DMS53 treated with DMSO at 0.1 percent for 48 hours (cell line): ENCODE measurements at regions not wholly inside any gene's neighbourhood (a gene's known extent, or its start where the extent isn't known, plus 50 kb on each side); places are given as distances from the start of the nearest gene placed in this dataset.
"Not testable (repeated sequence)": the region's sequence is repeated elsewhere in the genome, so short reads cannot be mapped to it uniquely, and the experiment has no call there.

ENCODE experiments used
- DNase-seq: peaks from one replicate; lab custom pipeline; 2025; ENCODE audit not compliant: unreplicated experiment; lab: John Stamatoyannopoulos, UW

DNA sequence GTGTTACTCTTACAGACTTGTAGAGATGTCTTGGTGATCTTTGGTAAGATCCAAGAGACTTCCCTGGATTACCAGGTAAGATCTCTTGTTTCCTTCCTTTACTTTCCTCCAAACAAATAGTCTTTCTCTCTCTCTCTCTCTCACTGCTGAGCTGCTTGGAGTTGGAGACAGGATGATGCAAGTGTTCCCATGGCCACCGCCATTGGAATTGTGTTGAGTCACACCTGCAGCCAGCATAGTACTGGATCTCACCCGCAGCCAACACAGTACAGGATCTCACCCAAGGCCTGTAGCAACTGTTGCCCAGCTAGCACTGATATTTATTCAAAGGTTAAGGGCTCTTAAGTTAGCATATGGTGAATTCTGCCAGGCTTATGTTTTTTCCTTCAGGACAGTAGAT, 1080.9 kb downstream of the FAT4 start:
- DNase-seq = no peak

DNA sequence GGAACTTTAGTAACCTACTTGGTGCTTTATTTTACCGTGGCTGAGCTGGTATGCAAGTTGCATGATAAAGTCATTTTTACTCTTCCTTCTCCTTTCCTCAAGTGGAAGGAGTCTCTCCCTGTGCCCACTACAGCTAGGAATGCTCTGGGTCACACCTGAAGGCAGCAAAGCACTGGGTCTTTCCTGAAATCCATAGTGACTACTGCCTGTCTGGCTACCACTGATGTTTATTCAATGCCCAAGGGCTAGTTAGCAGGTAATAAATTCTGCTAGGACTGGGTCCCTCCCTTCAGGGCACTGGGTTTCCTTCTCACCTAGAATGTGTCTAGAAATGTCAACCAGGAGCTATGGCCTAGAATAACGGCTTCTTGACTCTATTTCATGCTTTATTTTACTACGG, 1081.4 kb downstream of the FAT4 start:
- no peak for DNase-seq

DNA sequence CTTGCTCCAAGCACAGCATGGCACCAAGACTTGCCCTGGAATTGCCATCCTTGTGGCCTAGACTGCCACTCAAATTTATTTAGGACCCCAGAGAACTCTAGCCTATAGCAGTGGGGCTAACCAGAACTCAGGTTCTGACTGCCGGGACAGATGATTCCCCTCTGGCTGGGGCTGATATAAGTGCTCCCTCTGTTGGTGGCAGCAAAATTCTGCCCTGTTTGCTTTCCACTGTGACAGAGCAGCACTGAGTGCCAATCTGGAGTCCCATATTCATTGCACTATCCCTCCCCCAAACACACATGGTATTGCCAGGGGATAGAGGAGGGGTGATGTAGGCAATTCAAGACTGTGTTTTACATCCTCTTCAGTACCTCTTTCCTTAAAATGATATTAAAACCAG, 1081.9 kb downstream of the FAT4 start:
- peak; percentile 3 for DNase-seq

DNA sequence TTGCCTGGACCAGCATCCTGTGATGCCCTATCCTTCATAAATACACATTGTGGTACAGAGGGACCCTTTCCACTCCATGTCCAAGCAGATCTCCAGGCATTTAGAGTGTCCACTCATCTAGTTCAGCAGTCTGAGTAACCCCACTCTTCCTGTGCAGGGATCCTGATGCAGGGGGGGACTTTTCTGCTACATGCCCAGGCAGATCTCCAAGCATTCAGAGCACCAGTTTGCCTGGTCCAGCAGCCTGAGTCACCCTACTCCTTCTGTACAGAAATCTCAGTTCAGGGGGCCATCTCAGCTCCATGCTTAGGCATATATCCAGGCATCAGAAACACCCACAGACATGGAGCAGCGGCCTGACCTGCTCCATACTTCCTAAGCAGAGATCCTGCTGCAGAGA, 1089.8 kb downstream of the FAT4 start:
- no peak for DNase-seq

- peak; percentile 2 for DNase-seq
Measured at GRCh38 chr4:126405369-126405982, 1090.7 kb downstream of the FAT4 start.

DNA sequence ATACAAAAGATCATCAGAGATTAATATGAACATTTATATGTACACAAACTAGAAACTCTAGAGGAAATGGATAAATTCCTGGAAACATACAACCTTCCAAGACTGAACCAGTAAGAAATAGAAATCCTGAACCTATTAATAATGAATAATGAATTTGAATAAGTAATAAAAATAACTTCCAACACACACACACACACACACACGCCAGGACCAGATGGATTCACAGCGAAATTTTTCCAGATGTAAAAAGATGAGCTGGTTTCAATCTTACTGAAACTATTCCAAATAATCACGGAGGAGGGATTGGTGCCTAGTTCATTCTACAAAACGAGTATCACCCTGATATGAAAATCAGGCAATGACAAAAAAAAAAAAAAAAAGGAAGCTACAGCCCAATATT, 1095.0 kb downstream of the FAT4 start:
- DNase-seq = no peak

- no peak for DNase-seq
Measured at GRCh38 chr4:126411047-126411446, 1096.3 kb downstream of the FAT4 start.

- not testable (repeated sequence) for DNase-seq
Measured at GRCh38 chr4:126412310-126412709, 1097.6 kb downstream of the FAT4 start.

- DNase-seq = no peak
Measured at GRCh38 chr4:126414741-126415140, 1100.0 kb downstream of the FAT4 start.

GRCh38 chr4:126419266-126419665, 1104.5 kb downstream of the FAT4 start:
- DNase-seq = no peak

GRCh38 chr4:126427853-126428252, 1113.1 kb downstream of the FAT4 start:
- DNase-seq = no peak

GRCh38 chr4:126431049-126431448, 1116.3 kb downstream of the FAT4 start:
- no peak for DNase-seq

DNA sequence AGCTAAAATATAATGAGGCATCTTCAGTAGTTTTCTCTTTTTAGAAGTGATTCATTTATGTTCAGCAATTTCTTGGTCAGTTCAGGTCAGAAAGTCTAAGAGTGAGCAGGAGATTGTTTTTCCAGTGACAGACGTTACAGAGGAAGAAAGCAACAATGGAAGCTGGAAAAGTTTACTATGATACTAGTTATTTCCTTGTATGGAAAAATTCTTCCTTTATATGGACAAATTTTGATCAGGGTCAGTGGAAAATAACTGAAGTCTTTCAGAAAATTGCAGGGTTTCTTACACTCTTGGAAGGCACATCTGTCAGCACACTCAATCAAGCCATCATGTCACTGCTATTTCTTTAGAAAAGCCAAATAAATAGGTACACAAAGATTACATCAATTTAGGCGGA, 1120.7 kb downstream of the FAT4 start:
- DNase-seq = no peak

GRCh38 chr4:126440297-126440696, 1125.5 kb downstream of the FAT4 start:
- DNase-seq = no peak

- DNase-seq = no peak
Measured at GRCh38 chr4:126441173-126442035, 1126.6 kb downstream of the FAT4 start.

DNA sequence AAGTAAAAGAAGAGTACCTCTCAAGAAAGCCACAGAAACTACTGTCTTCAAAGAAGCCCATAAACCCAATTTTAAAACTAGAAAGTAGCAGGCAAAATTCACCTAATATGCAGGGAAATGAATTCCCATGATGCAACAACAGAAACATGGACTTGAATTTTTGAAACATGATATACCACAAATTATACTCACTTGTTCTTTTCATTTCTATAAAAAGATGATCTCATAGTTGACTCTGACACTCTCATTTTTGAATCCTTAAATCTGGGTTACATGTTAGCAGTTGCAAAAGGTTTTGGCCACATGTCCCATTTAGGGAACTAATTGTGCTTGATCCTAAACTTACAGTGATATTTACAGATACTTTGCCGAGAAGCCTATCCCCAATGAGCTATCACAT, 1130.8 kb downstream of the FAT4 start:
- DNase-seq = no peak

GRCh38 chr4:126446917-126447316, 1132.2 kb downstream of the FAT4 start:
- no peak for DNase-seq

GRCh38 chr4:126448086-126448845, 1133.5 kb downstream of the FAT4 start:
- no peak for DNase-seq

- DNase-seq = no peak
Measured at GRCh38 chr4:126451237-126451873, 1136.6 kb downstream of the FAT4 start.

- no peak for DNase-seq
Measured at GRCh38 chr4:126455865-126456264, 1141.1 kb downstream of the FAT4 start.

- no peak for DNase-seq
Measured at GRCh38 chr4:126458993-126459392, 1144.2 kb downstream of the FAT4 start.
